ENCODE measurements at regions not wholly inside any gene's neighbourhood (a gene's known extent, or its start where the extent isn't known, plus 50 kb on each side); places are given as distances from the start of the nearest gene placed in this dataset.

GRCh38 chr6:3581469-3581868 is 124.6 kb upstream of the SLC22A23 start:
- ATAC-seq (ENCODE audit: low read depth) (no peak), DNase-seq (no peak)
- no peaks in the 10 kb centered on the region for H3K36me3 Mint-ChIP-seq
- no peak overlapping the region for H3K4me3 Mint-ChIP-seq
- H3K9me3 Mint-ChIP-seq = no peaks in the 10 kb centered on the region
- H3K27ac Mint-ChIP-seq = no peak overlapping the region
- H3K4me1 Mint-ChIP-seq = no peaks in the 10 kb centered on the region
- POLR2A ChIA-PET = no interaction called here
- H3K27me3 Mint-ChIP-seq = peaks cover 19% of the 10 kb centered on the region

- H3K4me1 Mint-ChIP-seq = no peaks in the 10 kb centered on the region
- no peaks in the 10 kb centered on the region for H3K36me3 Mint-ChIP-seq
- POLR2A ChIA-PET = no interaction called here
- DNase-seq (no peak), ATAC-seq (ENCODE audit: low read depth) (no peak)
- H3K4me3 Mint-ChIP-seq = no peak overlapping the region
- H3K27me3 Mint-ChIP-seq = peaks cover 19% of the 10 kb centered on the region
- H3K9me3 Mint-ChIP-seq = no peaks in the 10 kb centered on the region
- H3K27ac Mint-ChIP-seq = no peak overlapping the region
Observed at GRCh38 chr6:3579652-3580175, 122.9 kb upstream of the SLC22A23 start.

- H3K4me3 Mint-ChIP-seq = no peak overlapping the region
- no peaks in the 10 kb centered on the region for H3K36me3 Mint-ChIP-seq
- POLR2A ChIA-PET = no interaction called here
- no peaks in the 10 kb centered on the region for H3K4me1 Mint-ChIP-seq
- ATAC-seq (ENCODE audit: low read depth) (no peak), DNase-seq (no peak)
- H3K27ac Mint-ChIP-seq = no peak overlapping the region
- peaks cover 18% of the 10 kb centered on the region for H3K27me3 Mint-ChIP-seq
- H3K9me3 Mint-ChIP-seq = no peaks in the 10 kb centered on the region
Observed at GRCh38 chr6:3578981-3579380, 122.1 kb upstream of the SLC22A23 start.

GRCh38 chr6:3577517-3577916 is 120.7 kb upstream of the SLC22A23 start:
- Mint-ChIP-seq H3K27ac (no peak overlapping the region), H3K36me3 (no peaks in the 10 kb centered on the region), H3K9me3 (no peaks in the 10 kb centered on the region), H3K4me1 (no peaks in the 10 kb centered on the region), H3K4me3 (no peak overlapping the region), H3K27me3 (peaks cover 8% of the 10 kb centered on the region)
- POLR2A ChIA-PET = no interaction called here
- no peak for DNase-seq
- no peak for ATAC-seq (ENCODE audit: low read depth)

- POLR2A ChIA-PET = no interaction called here
- ATAC-seq (ENCODE audit: low read depth) = no peak
Observed at GRCh38 chr6:3575701-3576100, 118.9 kb upstream of the SLC22A23 start.

DNA sequence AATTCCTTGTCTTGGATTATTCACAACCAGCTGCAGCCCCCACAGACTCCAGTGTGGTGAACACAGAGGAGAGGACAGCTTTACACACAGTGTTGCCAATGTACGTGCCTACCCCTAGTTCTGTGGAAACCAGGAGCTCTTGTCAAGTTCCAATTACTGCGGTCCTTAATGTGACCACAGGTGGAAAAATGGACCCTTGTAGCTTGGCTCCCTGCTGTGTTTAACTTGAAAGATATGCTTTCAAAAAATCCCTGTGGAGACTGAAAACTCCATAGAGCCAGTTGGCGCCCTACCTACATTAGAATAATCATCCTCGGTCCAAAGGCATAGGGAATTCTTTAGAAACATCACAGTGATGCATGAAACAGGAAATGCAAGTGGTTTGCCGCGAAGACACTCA is 118.3 kb upstream of the SLC22A23 start:
- peaks cover 10% of the 10 kb centered on the region for H3K27me3 Mint-ChIP-seq
- H3K4me1 Mint-ChIP-seq = no peaks in the 10 kb centered on the region
- DNase-seq (no peak), ATAC-seq (ENCODE audit: low read depth) (no peak)
- no peaks in the 10 kb centered on the region for H3K36me3 Mint-ChIP-seq
- POLR2A ChIA-PET = no interaction called here
- H3K27ac Mint-ChIP-seq = no peak overlapping the region
- H3K4me3 Mint-ChIP-seq = no peak overlapping the region
- H3K9me3 Mint-ChIP-seq = no peaks in the 10 kb centered on the region

More at GRCh38 chr6:3575701-3576100, 118.9 kb upstream of the SLC22A23 start:
- no peaks in the 10 kb centered on the region for H3K36me3 Mint-ChIP-seq
- H3K4me3 Mint-ChIP-seq = no peak overlapping the region
- H3K9me3 Mint-ChIP-seq = no peaks in the 10 kb centered on the region
- no peak overlapping the region for H3K27ac Mint-ChIP-seq
- no peaks in the 10 kb centered on the region for H3K4me1 Mint-ChIP-seq
- DNase-seq = no peak
- H3K27me3 Mint-ChIP-seq = peaks cover 5% of the 10 kb centered on the region

DNA sequence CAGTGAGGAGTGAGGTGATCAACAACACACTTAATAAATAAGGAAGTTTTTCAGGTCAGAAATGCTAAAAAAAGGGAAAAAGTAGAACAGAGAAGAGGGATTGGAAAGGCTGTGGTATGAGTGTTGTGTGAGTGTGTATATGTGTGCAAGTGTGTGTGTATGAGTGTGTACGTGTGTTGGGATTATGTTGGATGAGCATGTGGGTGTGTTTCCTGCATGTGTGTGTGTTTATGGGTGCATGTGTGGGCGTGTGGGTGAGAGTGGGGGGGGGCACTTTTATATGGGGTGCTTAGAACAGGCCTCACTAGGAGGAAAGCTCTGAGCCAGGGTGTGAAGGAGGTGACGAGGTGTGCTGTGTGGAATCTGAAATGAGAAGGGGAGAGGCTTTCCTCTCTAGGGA is 116.8 kb upstream of the SLC22A23 start:
- ATAC-seq (ENCODE audit: low read depth) = no peak
- Mint-ChIP-seq H3K4me3 (no peak overlapping the region), H3K4me1 (no peaks in the 10 kb centered on the region), H3K27ac (no peak overlapping the region), H3K36me3 (no peaks in the 10 kb centered on the region), H3K9me3 (no peaks in the 10 kb centered on the region), H3K27me3 (peaks cover 11% of the 10 kb centered on the region)
- no peak for DNase-seq
- POLR2A ChIA-PET = no interaction called here

DNA sequence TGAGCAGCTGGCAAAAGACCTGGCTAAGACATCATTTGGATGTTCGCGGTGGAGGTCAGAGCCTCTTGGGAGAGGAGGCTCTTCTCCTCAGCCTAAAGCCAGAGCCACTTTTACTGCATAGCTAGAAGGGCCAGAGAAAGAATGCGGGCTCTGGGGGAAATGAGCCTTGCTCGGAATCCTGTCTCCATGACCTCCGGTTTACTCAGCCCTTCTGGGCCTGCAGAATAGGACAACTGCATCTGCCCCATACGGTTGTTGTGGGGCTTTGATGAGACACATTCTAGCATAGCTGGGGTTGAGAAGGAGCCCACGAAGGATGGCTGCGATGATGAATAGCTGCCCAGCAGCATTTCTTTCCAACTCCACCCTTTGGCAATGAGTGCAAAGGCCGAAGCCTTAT is 115.0 kb upstream of the SLC22A23 start:
- H3K4me1 Mint-ChIP-seq = no peaks in the 10 kb centered on the region
- no peaks in the 10 kb centered on the region for H3K9me3 Mint-ChIP-seq
- H3K4me3 Mint-ChIP-seq = no peak overlapping the region
- H3K36me3 Mint-ChIP-seq = no peaks in the 10 kb centered on the region
- DNase-seq (no peak), ATAC-seq (ENCODE audit: low read depth) (no peak)
- peaks cover 9% of the 10 kb centered on the region for H3K27me3 Mint-ChIP-seq
- POLR2A ChIA-PET = no interaction called here
- H3K27ac Mint-ChIP-seq = no peak overlapping the region

DNA sequence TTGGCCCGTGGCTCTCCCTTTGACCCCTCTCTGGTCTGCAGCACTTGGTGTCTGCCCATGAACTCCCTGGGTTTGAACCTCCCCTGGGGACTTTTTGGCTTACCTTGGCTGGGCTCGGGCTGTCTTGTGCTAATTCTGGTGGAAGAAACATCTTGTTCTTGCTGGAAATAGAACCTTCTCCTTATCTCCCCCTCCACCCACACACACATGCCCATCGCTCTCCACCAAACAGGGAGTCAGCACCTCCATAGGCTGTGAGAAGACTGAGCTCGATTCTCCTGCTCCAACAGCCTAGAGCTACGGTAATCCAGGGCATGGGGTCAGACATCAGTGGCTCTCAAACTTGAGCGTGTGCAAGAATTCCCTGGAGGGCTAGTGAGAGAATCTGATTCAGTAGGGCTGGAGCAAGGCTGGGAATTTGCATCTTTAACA is 114.4 kb upstream of the SLC22A23 start:
- DNase-seq (no peak), ATAC-seq (ENCODE audit: low read depth) (no peak)
- H3K4me1 Mint-ChIP-seq = no peaks in the 10 kb centered on the region
- H3K36me3 Mint-ChIP-seq = no peaks in the 10 kb centered on the region
- no peaks in the 10 kb centered on the region for H3K9me3 Mint-ChIP-seq
- H3K4me3 Mint-ChIP-seq = no peak overlapping the region
- H3K27ac Mint-ChIP-seq = no peak overlapping the region
- peaks cover 9% of the 10 kb centered on the region for H3K27me3 Mint-ChIP-seq
- POLR2A ChIA-PET = no interaction called here

- DNase-seq = no peak
- H3K4me1 Mint-ChIP-seq = no peaks in the 10 kb centered on the region
- H3K36me3 Mint-ChIP-seq = no peaks in the 10 kb centered on the region
- H3K27me3 Mint-ChIP-seq = peaks cover 9% of the 10 kb centered on the region
- POLR2A ChIA-PET = no interaction called here
- no peak overlapping the region for H3K27ac Mint-ChIP-seq
- no peak overlapping the region for H3K4me3 Mint-ChIP-seq
- no peak for ATAC-seq (ENCODE audit: low read depth)
- H3K9me3 Mint-ChIP-seq = no peaks in the 10 kb centered on the region
Observed at GRCh38 chr6:3569816-3570215, 113.0 kb upstream of the SLC22A23 start.

GRCh38 chr6:3568396-3569082 is 111.7 kb upstream of the SLC22A23 start:
- Mint-ChIP-seq H3K4me3 (no peak overlapping the region), H3K36me3 (no peaks in the 10 kb centered on the region), H3K27ac (no peak overlapping the region), H3K9me3 (no peaks in the 10 kb centered on the region), H3K4me1 (no peaks in the 10 kb centered on the region), H3K27me3 (peaks cover 9% of the 10 kb centered on the region)
- POLR2A ChIA-PET = no interaction called here
- ATAC-seq (ENCODE audit: low read depth) (no peak), DNase-seq (no peak)

GRCh38 chr6:3566812-3567211 is 110.0 kb upstream of the SLC22A23 start:
- DNase-seq = no peak
- H3K36me3 Mint-ChIP-seq = no peaks in the 10 kb centered on the region
- ATAC-seq (ENCODE audit: low read depth) = no peak
- no peaks in the 10 kb centered on the region for H3K4me1 Mint-ChIP-seq
- H3K4me3 Mint-ChIP-seq = no peak overlapping the region
- H3K27ac Mint-ChIP-seq = no peak overlapping the region
- peaks cover 9% of the 10 kb centered on the region for H3K27me3 Mint-ChIP-seq
- POLR2A ChIA-PET = no interaction called here
- H3K9me3 Mint-ChIP-seq = no peaks in the 10 kb centered on the region

DNA sequence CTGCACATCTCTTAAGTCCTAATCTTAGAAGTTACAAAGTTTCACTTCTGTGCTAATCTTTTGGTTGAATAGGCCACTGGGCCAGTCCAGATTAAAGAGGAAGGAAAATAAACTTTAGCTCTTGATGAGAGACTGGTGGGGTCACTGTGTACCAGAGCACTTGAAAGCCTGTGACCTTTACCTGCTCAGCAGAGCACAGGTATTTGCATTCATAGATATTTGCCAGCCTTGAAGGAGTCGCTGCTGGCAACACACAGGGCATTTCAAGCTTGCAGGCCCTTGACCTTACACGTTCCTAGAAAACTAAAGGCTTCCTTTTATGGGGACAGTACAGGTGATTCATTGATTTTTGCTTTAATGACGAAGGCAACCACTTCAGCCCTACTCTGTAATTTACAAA is 108.4 kb upstream of the SLC22A23 start:
- no peak for DNase-seq
- POLR2A ChIA-PET = no interaction called here
- ATAC-seq (ENCODE audit: low read depth) = no peak
- Mint-ChIP-seq H3K27me3 (peaks cover 7% of the 10 kb centered on the region), H3K4me3 (no peak overlapping the region), H3K4me1 (no peaks in the 10 kb centered on the region), H3K36me3 (no peaks in the 10 kb centered on the region), H3K27ac (no peak overlapping the region), H3K9me3 (no peaks in the 10 kb centered on the region)

- Mint-ChIP-seq H3K9me3 (no peaks in the 10 kb centered on the region), H3K27me3 (peaks cover 3% of the 10 kb centered on the region), H3K36me3 (no peaks in the 10 kb centered on the region), H3K4me3 (no peak overlapping the region), H3K4me1 (no peaks in the 10 kb centered on the region), H3K27ac (no peak overlapping the region)
- no peak for DNase-seq
- ATAC-seq (ENCODE audit: low read depth) = no peak
- POLR2A ChIA-PET = no interaction called here
Observed at GRCh38 chr6:3561725-3562124, 104.9 kb upstream of the SLC22A23 start.

GRCh38 chr6:3560211-3560610 is 103.4 kb upstream of the SLC22A23 start:
- no peak for DNase-seq
- H3K4me1 Mint-ChIP-seq = no peaks in the 10 kb centered on the region
- H3K4me3 Mint-ChIP-seq = no peak overlapping the region
- no peak for ATAC-seq (ENCODE audit: low read depth)
- POLR2A ChIA-PET = no interaction called here
- H3K36me3 Mint-ChIP-seq = no peaks in the 10 kb centered on the region
- no peak overlapping the region for H3K27ac Mint-ChIP-seq
- peaks cover 13% of the 10 kb centered on the region for H3K27me3 Mint-ChIP-seq
- H3K9me3 Mint-ChIP-seq = no peaks in the 10 kb centered on the region

Measured in activated naive CD8-positive, alpha-beta T cell treated with anti-CD3 and anti-CD28 coated beads, Interleukin-2, amount 10 ng/mL, durations not matched to agents 7 days and 5 days (primary cell).